C4-2B (cell line): ENCODE measurements at regions not wholly inside any gene's neighbourhood (a gene's known extent, or its start where the extent isn't known, plus 50 kb on each side); places are given as distances from the start of the nearest gene placed in this dataset.

Source experiments
- CTCF ChIP-seq: fragments of 450-650 bp; conservative IDR thresholded peaks from 2 replicates; pipeline ENCODE4 v1.5.1; 2017; ENCODE audit warnings: mild to moderate bottlenecking
- ZFX ChIP-seq: fragments of 450-650 bp; IDR thresholded peaks from 2 replicates; pipeline ENCODE4 v1.6.1; 2017

- no peak for TF ChIP-seq CTCF
- no peak for TF ChIP-seq ZFX
Observed at GRCh38 chr9:105880517-105880916, 186.2 kb downstream of the TMEM38B start.
